OCI-LY1 (cell line): ENCODE measurements at regions not wholly inside any gene's neighbourhood (a gene's known extent, or its start where the extent isn't known, plus 50 kb on each side); places are given as distances from the start of the nearest gene placed in this dataset.

ENCODE experiments used
- CTCF ChIP-seq: fragments of 200-600 bp; sonication (generic), shearing (Covaris generic); IDR thresholded peaks from 2 replicates; pipeline ENCODE4 v1.5.1; 2017; ENCODE audit warnings: mild to moderate bottlenecking, antibody characterized with exemption, low read length, moderate library complexity, mixed read lengths
- EZH2 ChIP-seq: fragments of 200-600 bp; sonication (generic), shearing (Covaris generic); IDR thresholded peaks from 2 replicates; pipeline ENCODE4 v1.8.0; 2017; ENCODE audit warnings: borderline replicate concordance, mixed run types, mild to moderate bottlenecking, antibody characterized with exemption, low read length, moderate library complexity, mixed read lengths

- TF ChIP-seq CTCF = no peak
- TF ChIP-seq EZH2 = no peak
Measured at GRCh38 chr1:60813071-60813470, 269.3 kb upstream of the NFIA start.
